HG03103 (cell line): ENCODE measurements at regions not wholly inside any gene's neighbourhood (a gene's known extent, or its start where the extent isn't known, plus 50 kb on each side); places are given as distances from the start of the nearest gene placed in this dataset.

Source experiments
- ATAC-seq: cut with Tn5 transposase; IDR thresholded peaks from one replicate; pipeline ENCODE4 v1.9.1; 2021; ENCODE audit warnings: low read depth; ENCODE audit not compliant: unreplicated experiment

- ATAC-seq, result no peak
These were observed 130.2 kb upstream of the NCAM1 start for GRCh38 chr11:112831041-112831440.

GRCh38 chr11:112831969-112832766 lies 129.1 kb upstream of the NCAM1 start:
- no peak for ATAC-seq

- no peak for ATAC-seq
These were observed 126.9 kb upstream of the NCAM1 start for GRCh38 chr11:112834277-112834755.

- no peak for ATAC-seq
These were observed 125.5 kb upstream of the NCAM1 start for GRCh38 chr11:112835591-112836255.

- ATAC-seq, result no peak
These were observed 125.0 kb upstream of the NCAM1 start for GRCh38 chr11:112836256-112836602.

GRCh38 chr11:112837162-112837826 lies 123.9 kb upstream of the NCAM1 start:
- ATAC-seq, result no peak

GRCh38 chr11:112839051-112839450 lies 122.2 kb upstream of the NCAM1 start:
- ATAC-seq, result no peak

GRCh38 chr11:112841729-112842128 lies 119.5 kb upstream of the NCAM1 start:
- ATAC-seq, result no peak

GRCh38 chr11:112842151-112842550 lies 119.1 kb upstream of the NCAM1 start:
- no peak for ATAC-seq

GRCh38 chr11:112844517-112844916 lies 116.7 kb upstream of the NCAM1 start:
- ATAC-seq, result no peak

- ATAC-seq, result no peak
These were observed 113.7 kb upstream of the NCAM1 start for GRCh38 chr11:112847568-112847967.

- no peak for ATAC-seq
These were observed 108.9 kb upstream of the NCAM1 start for GRCh38 chr11:112852143-112852866.

GRCh38 chr11:112856133-112856532 lies 105.1 kb upstream of the NCAM1 start:
- no peak for ATAC-seq

- no peak for ATAC-seq
These were observed 104.6 kb upstream of the NCAM1 start for GRCh38 chr11:112856591-112856990.

GRCh38 chr11:112858289-112859023 lies 102.8 kb upstream of the NCAM1 start:
- ATAC-seq, result no peak

- no peak for ATAC-seq
These were observed 101.4 kb upstream of the NCAM1 start for GRCh38 chr11:112859787-112860186.

- no peak for ATAC-seq
These were observed 99.9 kb upstream of the NCAM1 start for GRCh38 chr11:112861356-112861755.

GRCh38 chr11:112863305-112863704 lies 97.9 kb upstream of the NCAM1 start:
- no peak for ATAC-seq

GRCh38 chr11:112864672-112865071 lies 96.5 kb upstream of the NCAM1 start:
- ATAC-seq, result no peak

GRCh38 chr11:112871909-112872500 lies 89.2 kb upstream of the NCAM1 start:
- ATAC-seq, result no peak
